ENCODE measurements at regions not wholly inside any gene's neighbourhood (a gene's known extent, or its start where the extent isn't known, plus 50 kb on each side); places are given as distances from the start of the nearest gene placed in this dataset.

DNA sequence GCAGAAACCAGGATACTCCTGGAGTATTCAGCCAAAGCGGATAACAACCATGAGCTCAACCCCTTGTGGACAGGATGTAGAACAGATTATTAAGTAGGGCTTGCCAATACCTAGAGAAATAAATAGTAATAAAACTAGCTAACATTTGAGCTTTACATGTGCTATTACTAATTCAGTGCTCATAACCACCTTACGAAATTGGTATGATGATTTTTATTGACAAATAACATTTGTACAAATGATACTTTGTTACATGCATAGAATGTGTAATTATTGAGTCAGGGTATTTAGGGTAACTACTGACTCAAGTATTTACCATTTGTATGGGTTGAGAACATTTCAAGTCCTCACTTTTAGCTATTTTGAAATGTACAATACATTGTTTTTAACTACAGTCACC lies 287.9 kb downstream of the CDC5L start:
- TF ChIP-seq, protein P1, sequence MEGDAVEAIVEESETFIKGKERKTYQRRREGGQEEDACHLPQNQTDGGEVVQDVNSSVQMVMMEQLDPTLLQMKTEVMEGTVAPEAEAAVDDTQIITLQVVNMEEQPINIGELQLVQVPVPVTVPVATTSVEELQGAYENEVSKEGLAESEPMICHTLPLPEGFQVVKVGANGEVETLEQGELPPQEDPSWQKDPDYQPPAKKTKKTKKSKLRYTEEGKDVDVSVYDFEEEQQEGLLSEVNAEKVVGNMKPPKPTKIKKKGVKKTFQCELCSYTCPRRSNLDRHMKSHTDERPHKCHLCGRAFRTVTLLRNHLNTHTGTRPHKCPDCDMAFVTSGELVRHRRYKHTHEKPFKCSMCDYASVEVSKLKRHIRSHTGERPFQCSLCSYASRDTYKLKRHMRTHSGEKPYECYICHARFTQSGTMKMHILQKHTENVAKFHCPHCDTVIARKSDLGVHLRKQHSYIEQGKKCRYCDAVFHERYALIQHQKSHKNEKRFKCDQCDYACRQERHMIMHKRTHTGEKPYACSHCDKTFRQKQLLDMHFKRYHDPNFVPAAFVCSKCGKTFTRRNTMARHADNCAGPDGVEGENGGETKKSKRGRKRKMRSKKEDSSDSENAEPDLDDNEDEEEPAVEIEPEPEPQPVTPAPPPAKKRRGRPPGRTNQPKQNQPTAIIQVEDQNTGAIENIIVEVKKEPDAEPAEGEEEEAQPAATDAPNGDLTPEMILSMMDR (conservative IDR thresholded peaks at IDR 0.05; ENCODE audit: low read depth, low read length): no peak
- Histone ChIP-seq H3K27me3 (ENCODE audit: insufficient read depth, low read depth) (no peaks in the 10 kb centered on the region), H3K36me3 (ENCODE audit: insufficient read depth) (no peaks in the 10 kb centered on the region), H2AFZ (ENCODE audit: low read depth) (no peak overlapping the region), H4K20me1 (ENCODE audit: insufficient read depth) (no peaks in the 10 kb centered on the region), H3K4me1 (ENCODE audit: low read depth, poor library complexity, severe bottlenecking) (no peaks in the 10 kb centered on the region), H3K4me2 (no peak overlapping the region), H3K4me3 (IDR thresholded peaks at IDR 0.05; ENCODE audit: insufficient read depth, low read depth, low read length) (no peak overlapping the region), H3K27ac (no peak overlapping the region), H3K79me2 (ENCODE audit: insufficient read depth, low read depth) (no peaks in the 10 kb centered on the region), H3K9ac (no peak overlapping the region)

DNA sequence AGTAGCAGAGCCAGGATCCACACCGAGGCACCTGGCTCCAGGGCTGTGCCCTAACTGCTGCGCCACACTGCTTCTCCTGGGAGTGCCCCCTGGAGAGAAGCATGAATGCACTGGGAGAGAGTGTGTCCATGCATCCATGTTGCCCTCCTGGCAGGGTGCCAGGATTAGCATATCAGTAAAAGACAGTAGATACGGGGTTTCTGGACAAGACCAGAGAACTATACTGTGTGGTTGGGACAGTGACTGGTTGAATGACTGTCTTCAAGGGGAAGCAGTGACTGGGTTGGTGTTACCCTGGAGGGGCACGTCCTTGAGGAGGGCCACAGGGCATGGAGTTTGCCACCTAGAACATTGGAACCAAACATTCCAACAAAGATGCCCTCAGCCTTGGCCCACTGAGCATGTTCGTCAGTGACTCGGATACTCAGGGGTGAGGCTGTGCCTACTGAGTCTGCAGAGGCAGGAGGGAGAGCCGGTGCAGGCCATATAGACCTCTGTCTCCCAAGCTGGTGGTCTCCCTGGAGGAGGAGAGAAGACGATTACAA lies 288.8 kb downstream of the CDC5L start:
- Histone ChIP-seq H3K9ac (no peak overlapping the region), H3K4me1 (ENCODE audit: low read depth, poor library complexity, severe bottlenecking) (no peaks in the 10 kb centered on the region), H4K20me1 (ENCODE audit: insufficient read depth) (no peaks in the 10 kb centered on the region), H3K36me3 (ENCODE audit: insufficient read depth) (no peaks in the 10 kb centered on the region), H2AFZ (ENCODE audit: low read depth) (no peak overlapping the region), H3K27ac (no peak overlapping the region), H3K4me2 (no peak overlapping the region), H3K79me2 (ENCODE audit: insufficient read depth, low read depth) (no peaks in the 10 kb centered on the region), H3K4me3 (IDR thresholded peaks at IDR 0.05; ENCODE audit: insufficient read depth, low read depth, low read length) (no peak overlapping the region), H3K27me3 (ENCODE audit: insufficient read depth, low read depth) (no peaks in the 10 kb centered on the region)
- TF ChIP-seq, protein P1 (conservative IDR thresholded peaks at IDR 0.05; ENCODE audit: low read depth, low read length): no peak

DNA sequence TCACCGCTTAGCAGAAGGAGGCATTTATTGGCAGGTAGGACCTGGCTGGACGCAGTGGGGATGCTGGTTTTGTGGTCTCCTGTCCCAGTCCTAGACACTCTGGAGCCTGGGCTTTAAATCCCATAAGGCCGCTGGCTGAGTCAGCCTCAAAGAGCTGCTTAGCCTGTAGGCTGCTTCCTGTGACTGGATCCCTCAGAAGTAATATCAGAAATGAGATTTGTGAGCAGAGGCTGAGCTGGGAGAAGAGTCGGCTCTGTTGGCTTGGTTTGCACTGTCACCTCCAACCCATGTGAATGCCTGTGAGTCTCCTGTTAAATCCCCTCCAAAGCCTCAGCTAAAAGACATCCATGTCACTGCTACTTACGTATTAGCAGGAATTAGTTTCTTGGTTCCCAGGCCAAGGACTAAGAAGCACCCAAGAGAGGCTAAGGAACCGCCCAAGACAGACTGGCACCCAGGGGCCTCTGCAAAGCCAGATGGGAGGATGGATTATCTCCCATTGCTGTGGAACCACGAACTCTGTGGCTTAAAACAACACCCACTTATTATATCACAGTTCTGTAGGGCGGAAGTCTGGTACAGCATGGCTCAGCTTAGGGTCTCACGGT lies 289.4 kb downstream of the CDC5L start:
- H2AFZ ChIP-seq (ENCODE audit: low read depth): no peak overlapping the region
- no peak overlapping the region for H3K9ac ChIP-seq
- no peaks in the 10 kb centered on the region for H4K20me1 ChIP-seq (ENCODE audit: insufficient read depth)
- no peak overlapping the region for H3K4me3 ChIP-seq (IDR thresholded peaks at IDR 0.05; ENCODE audit: insufficient read depth, low read depth, low read length)
- no peaks in the 10 kb centered on the region for H3K36me3 ChIP-seq (ENCODE audit: insufficient read depth)
- no peak overlapping the region for H3K4me2 ChIP-seq
- H3K27me3 ChIP-seq (ENCODE audit: insufficient read depth, low read depth): no peaks in the 10 kb centered on the region
- TF ChIP-seq, protein P1 (conservative IDR thresholded peaks at IDR 0.05; ENCODE audit: low read depth, low read length): no peak
- H3K4me1 ChIP-seq (ENCODE audit: low read depth, poor library complexity, severe bottlenecking): no peaks in the 10 kb centered on the region
- H3K27ac ChIP-seq: no peak overlapping the region
- no peaks in the 10 kb centered on the region for H3K79me2 ChIP-seq (ENCODE audit: insufficient read depth, low read depth)

DNA sequence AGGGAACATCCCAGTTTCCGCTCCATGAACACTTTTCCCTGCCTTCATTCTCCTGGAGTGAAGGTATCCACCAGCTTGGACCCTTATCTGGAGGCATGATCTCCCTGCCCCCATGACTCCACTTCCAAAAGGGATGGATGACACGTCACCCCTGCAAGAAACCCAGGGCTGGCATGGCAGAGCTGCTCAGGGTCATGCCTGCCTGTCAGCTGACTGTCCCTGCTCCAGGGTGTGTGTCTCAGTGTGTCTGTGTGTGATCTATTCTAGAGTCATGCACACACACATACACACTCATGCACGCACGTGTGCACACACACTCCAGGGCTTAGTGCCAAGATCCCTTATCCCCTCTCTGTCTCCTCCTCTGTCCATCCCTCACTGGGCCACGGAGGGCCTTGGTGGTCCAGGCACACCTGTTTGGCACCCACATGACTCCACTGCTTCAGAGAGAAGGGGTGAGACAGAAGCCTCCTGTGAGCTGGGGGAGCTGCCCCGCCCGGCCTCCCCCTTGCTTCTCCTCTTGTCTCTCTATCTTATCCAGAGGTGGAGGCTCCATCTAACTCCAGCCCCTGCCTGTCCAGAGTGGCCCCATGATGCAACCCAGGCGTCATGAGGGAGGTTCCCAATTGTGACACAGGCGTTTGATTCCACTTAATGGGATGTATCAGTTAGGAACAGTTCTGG lies 290.9 kb downstream of the CDC5L start:
- no peaks in the 10 kb centered on the region for H4K20me1 ChIP-seq (ENCODE audit: insufficient read depth)
- no peaks in the 10 kb centered on the region for H3K36me3 ChIP-seq (ENCODE audit: insufficient read depth)
- H2AFZ ChIP-seq (ENCODE audit: low read depth): no peak overlapping the region
- H3K79me2 ChIP-seq (ENCODE audit: insufficient read depth, low read depth): no peaks in the 10 kb centered on the region
- TF ChIP-seq, protein P1 (conservative IDR thresholded peaks at IDR 0.05; ENCODE audit: low read depth, low read length): no peak
- no peak overlapping the region for H3K4me2 ChIP-seq
- no peak overlapping the region for H3K9ac ChIP-seq
- H3K4me1 ChIP-seq (ENCODE audit: low read depth, poor library complexity, severe bottlenecking): no peaks in the 10 kb centered on the region
- H3K27ac ChIP-seq: no peak overlapping the region
- no peaks in the 10 kb centered on the region for H3K27me3 ChIP-seq (ENCODE audit: insufficient read depth, low read depth)
- H3K4me3 ChIP-seq (IDR thresholded peaks at IDR 0.05; ENCODE audit: insufficient read depth, low read depth, low read length): no peak overlapping the region

Data from KMS-11 (cell line).